IMR-90 (cell line): ENCODE measurements at regions not wholly inside any gene's neighbourhood (a gene's known extent, or its start where the extent isn't known, plus 50 kb on each side); places are given as distances from the start of the nearest gene placed in this dataset.

Experiments used
- ATAC-seq: fragments of 200-7000 bp; cut with Tn5 transposase; 2 replicates; pipeline ENCODE4 v1.9.1; 2020; ENCODE audit warnings: low read depth, mild to moderate bottlenecking, moderate library complexity
- BruUV-seq: library from RNA; stranded (reverse); fragments of 400-500 nt; replicated peaks from 2 replicates; lab custom pipeline; 2021; lab: Mats Ljungman, UMichigan
- CTCF ChIA-PET: fragments of 300-600 bp; formaldehyde crosslinking; extraction: SDS; loops from one replicate; lab custom pipeline; 2021; ENCODE audit warnings: antibody characterized with exemption; lab: Yijun Ruan, JAX
- POLR2A ChIA-PET: fragments of 300-600 bp; sonication (Branson Sonifier 250); formaldehyde crosslinking; loops from one replicate; lab custom pipeline; 2022; ENCODE audit warnings: antibody characterized with exemption; ENCODE audit not compliant: unreplicated experiment; lab: Charles Lee
- DNase-seq: peaks from one replicate; pipeline ENCODE4 v3.0.0; 2013
- H2AFZ ChIP-seq: replicated peaks from 2 replicates; pipeline ENCODE3; 2013; ENCODE audit warnings: low read length, mild to moderate bottlenecking; ENCODE audit not compliant: poor library complexity
- H2AK5ac ChIP-seq: 2 replicates; pipeline ENCODE4 v1.6.1; 2013; ENCODE audit warnings: low read depth, low read length, inconsistent platforms
- H2AK9ac ChIP-seq: replicated peaks from 2 replicates; pipeline ENCODE3; 2013; ENCODE audit warnings: mild to moderate bottlenecking, low read depth, low read length, moderate library complexity; ENCODE audit not compliant: poor library complexity
- H2BK120ac ChIP-seq: 2 replicates; pipeline ENCODE4 v1.6.1; 2013; ENCODE audit warnings: low read depth, low read length, inconsistent platforms
- H2BK15ac ChIP-seq: 3 replicates; pipeline ENCODE4 v1.6.1; 2013; ENCODE audit warnings: low read depth, low read length, inconsistent platforms
- H2BK20ac ChIP-seq: 2 replicates; pipeline ENCODE4 v1.6.1; 2013; ENCODE audit warnings: low read depth, mild to moderate bottlenecking, inconsistent platforms, low read length, moderate library complexity
- H2BK5ac ChIP-seq: 2 replicates; pipeline ENCODE4 v1.6.1; 2013; ENCODE audit warnings: mild to moderate bottlenecking, low read depth, low read length, inconsistent platforms; ENCODE audit not compliant: poor library complexity, severe bottlenecking
- H3K14ac ChIP-seq: replicated peaks from 2 replicates; pipeline ENCODE4 v1.6.1; 2013; ENCODE audit warnings: low read depth, low read length, inconsistent platforms
- H3K18ac ChIP-seq: 2 replicates; pipeline ENCODE4 v1.6.1; 2013; ENCODE audit warnings: low read depth, low read length, control low read depth
- H3K23ac ChIP-seq: 2 replicates; pipeline ENCODE4 v1.6.1; 2013; ENCODE audit warnings: low read depth, low read length, inconsistent platforms
- H3K27ac ChIP-seq: 2 replicates; pipeline ENCODE4 v1.5.1; 2013; ENCODE audit warnings: mild to moderate bottlenecking, control low read depth, low read length; ENCODE audit not compliant: insufficient read depth
- H3K27me3 ChIP-seq: 2 replicates; pipeline ENCODE4 v1.6.1; 2013; ENCODE audit warnings: low read length; ENCODE audit not compliant: control insufficient read depth, insufficient read depth
- H3K36me3 ChIP-seq: 2 replicates; pipeline ENCODE4 v1.6.1; 2013; ENCODE audit warnings: low read length, mixed read lengths; ENCODE audit not compliant: control insufficient read depth, insufficient read depth
- H3K4ac ChIP-seq: 2 replicates; pipeline ENCODE4 v1.6.1; 2013; ENCODE audit warnings: low read depth, low read length, inconsistent platforms
- H3K4me1 ChIP-seq: 2 replicates; pipeline ENCODE4 v1.6.1; 2013; ENCODE audit warnings: low read length, mixed read lengths; ENCODE audit not compliant: control insufficient read depth, insufficient read depth
- H3K4me2 ChIP-seq: 2 replicates; pipeline ENCODE4 v1.6.1; 2013; ENCODE audit warnings: low read depth, mild to moderate bottlenecking, control low read depth, low read length, moderate library complexity
- H3K4me3 ChIP-seq: 2 replicates; pipeline ENCODE4 v1.5.1; 2013; ENCODE audit warnings: low read depth, mild to moderate bottlenecking, control low read depth, low read length, moderate library complexity; ENCODE audit not compliant: insufficient read depth
- H3K56ac ChIP-seq: 2 replicates; pipeline ENCODE4 v1.6.1; 2013; ENCODE audit warnings: low read length, inconsistent platforms; ENCODE audit not compliant: insufficient read depth; ENCODE audit errors: extremely low read depth
- H3K79me1 ChIP-seq, 2 experiments: 2 replicates each; pipeline ENCODE4 v1.6.1; 2013; ENCODE audit warnings: low read length in 2 of 2, inconsistent platforms in 1 of 2, low read depth in 1 of 2
- H3K9ac ChIP-seq: 2 replicates; pipeline ENCODE4 v1.6.1; 2013; ENCODE audit warnings: low read depth, low read length, control low read depth
- H3K9me1 ChIP-seq: 2 replicates; pipeline ENCODE4 v1.6.1; 2013; ENCODE audit warnings: low read length, inconsistent platforms; ENCODE audit not compliant: insufficient read depth
- H3K9me3 ChIP-seq: 2 replicates; pipeline ENCODE4 v1.6.1; 2013; ENCODE audit warnings: low read length; ENCODE audit not compliant: control insufficient read depth, insufficient read depth
- H4K20me1 ChIP-seq: 2 replicates; pipeline ENCODE4 v1.6.1; 2013; ENCODE audit warnings: low read length, inconsistent platforms; ENCODE audit not compliant: insufficient read depth
- H4K5ac ChIP-seq: 2 replicates; pipeline ENCODE4 v1.6.1; 2013; ENCODE audit warnings: mild to moderate bottlenecking, low read depth, low read length, control low read depth
- H4K8ac ChIP-seq, 2 experiments: 2 replicates each; pipeline ENCODE4 v1.6.1; 2013; ENCODE audit warnings: low read depth in 2 of 2, low read length in 2 of 2, control low read depth in 1 of 2, inconsistent platforms in 1 of 2
- H4K91ac ChIP-seq: 2 replicates; pipeline ENCODE4 v1.6.1; 2013; ENCODE audit warnings: low read depth, low read length, inconsistent platforms; ENCODE audit not compliant: insufficient read depth
- BHLHE40 ChIP-seq: fragments of 150-350 bp; IDR thresholded peaks from 2 replicates; pipeline ENCODE4 v1.6.1; 2016; ENCODE audit warnings: mild to moderate bottlenecking, low read depth, low read length
- CEBPB ChIP-seq: IDR thresholded peaks from 2 replicates; pipeline ENCODE4 v1.6.1; 2012; ENCODE audit warnings: low read depth, low read length, improper control_type of control experiment
- MXI1 ChIP-seq: IDR thresholded peaks from 2 replicates; pipeline ENCODE4 v1.6.1; 2012; ENCODE audit warnings: low read depth, mild to moderate bottlenecking, low read length, moderate library complexity, borderline replicate concordance
- WGBS, 2 experiments: methylation state at CpG; one replicate each; pipeline versions ENCODE4 v1.1.5 to v1.1.7; 2013; ENCODE audit warnings: missing lambda C conversion rate in 2 of 2; ENCODE audit not compliant: insufficient read length in 1 of 2; ENCODE audit errors: extremely low coverage in 2 of 2; 5-methylcytosine and 5-hydroxymethylcytosine counted together
- dilution Hi-C: fragments of 300-500 bp; cut with HindIII; formaldehyde crosslinking; loops from one replicate; pipeline ENCODE4 v1.14.3; 2018; ENCODE audit warnings: low sequenced_read_pairs; ENCODE audit not compliant: unreplicated experiment
- in situ Hi-C: fragments of 300-500 bp; cut with MboI; formaldehyde crosslinking; loops from 3 replicates; pipeline ENCODE4 v1.14.3; 2019; ENCODE audit warnings: low sequenced_read_pairs, inconsistent platforms, mixed read lengths
- intact Hi-C: fragments of 100-400 bp; cut with micrococcal nuclease; formaldehyde crosslinking; loops from 2 replicates; pipeline ENCODE4 v1.10.0; 2022

GRCh38 chr6:86031713-86032112 is 389.0 kb upstream of the SYNCRIP start:
- BruUV-seq, result no TSS peak
- Histone ChIP-seq H3K79me1 (no peaks in the 10 kb centered on the region), H3K9me1 (no peaks in the 10 kb centered on the region), H3K23ac (no peak overlapping the region), H3K56ac (no peak overlapping the region), H2BK15ac (no peak overlapping the region), H2BK20ac (no peak overlapping the region), H3K18ac (no peak overlapping the region), H2BK120ac (no peak overlapping the region), H3K9ac (no peak overlapping the region), H4K20me1 (no peaks in the 10 kb centered on the region), H2AFZ (no peak overlapping the region), H3K4me3 (no peak overlapping the region), H4K5ac (no peak overlapping the region), H3K4me2 (no peak overlapping the region), H3K14ac (no peak overlapping the region), H3K27me3 (no peaks in the 10 kb centered on the region), H2BK5ac (no peak overlapping the region), H2AK9ac (no peak overlapping the region), H4K8ac (no peak overlapping the region), H3K9me3 (peaks cover 5% of the 10 kb centered on the region; the same call in 1 of the 2 replicates), H3K4ac (no peak overlapping the region), H4K91ac (no peak overlapping the region), H3K36me3 (no peaks in the 10 kb centered on the region), H3K4me1 (no peaks in the 10 kb centered on the region), H2AK5ac (no peak overlapping the region), H3K27ac (no peak overlapping the region)
- ChIA-PET POLR2A (no interaction called here), CTCF (no interaction called here)
- intact Hi-C loops, result no loop called here
- dilution Hi-C loops, result no loop called here
- in situ Hi-C loops, result no loop called here
- ATAC-seq (no peak), DNase-seq (no peak)
- TF ChIP-seq CEBPB (no peak), BHLHE40 (no peak), MXI1 (no peak)
- WGBS, 2 experiments, result 0% methylated on average over 1 of the region's 2 CpGs; no CpG with 5 or more reads in 1 of the 2 experiments
